Transverse colon (tissue), 4 donors: ENCODE measurements at regions not wholly inside any gene's neighbourhood (a gene's known extent, or its start where the extent isn't known, plus 50 kb on each side); places are given as distances from the start of the nearest gene placed in this dataset.

Experiments used
- DNase-seq: peaks from one replicate; pipeline ENCODE4 v3.0.0-alpha.2; 2019
- H3K27ac ChIP-seq, 4 donors: fragments of 200-600 bp; sonication (generic); 2 replicates each; pipeline ENCODE4 v1.5.1; 2016 to 2018; ENCODE audit warnings: inconsistent platforms in 4 of 4
- H3K27me3 ChIP-seq: fragments of 200-600 bp; sonication (generic); 2 replicates; pipeline ENCODE4 v1.5.1; 2017; ENCODE audit warnings: inconsistent platforms
- H3K36me3 ChIP-seq, 4 donors: fragments of 200-600 bp; sonication (generic); 2 replicates each; pipeline ENCODE4 v1.5.1; 2017 to 2019; ENCODE audit warnings: inconsistent platforms in 4 of 4
- H3K4me1 ChIP-seq, 4 donors: fragments of 200-600 bp; sonication (generic); 2 replicates each; pipeline ENCODE4 v1.5.1; 2017 to 2020; ENCODE audit warnings: inconsistent platforms in 4 of 4
- H3K4me3 ChIP-seq, 4 donors: fragments of 200-600 bp; sonication (generic); 1 replicate in 1 of 4; 2 replicates in 3 of 4; pipeline versions ENCODE4 v1.5.1 to v1.6.1; 2017 to 2019; ENCODE audit warnings: inconsistent platforms in 4 of 4
- H3K9me3 ChIP-seq, 2 donors: fragments of 200-600 bp; sonication (generic); 2 replicates each; pipeline ENCODE4 v1.5.1; 2017 to 2019; ENCODE audit warnings: inconsistent platforms in 2 of 2
- CTCF ChIP-seq, 5 experiments: fragments of 200-600 bp in 3 of 5; fragments of 450-650 bp in 2 of 5; sonication (generic) in 3 of 5; IDR thresholded peaks; 1 replicate in 2 of 5; 2 replicates in 3 of 5; pipeline ENCODE4 v1.5.1; 2016 to 2017; ENCODE audit warnings: antibody characterized with exemption in 5 of 5, inconsistent platforms in 3 of 5, mild to moderate bottlenecking in 2 of 5, moderate library complexity in 1 of 5
- EP300 ChIP-seq: sonication (generic); formaldehyde crosslinking; IDR thresholded peaks from one replicate; pipeline ENCODE4 v1.6.1; 2017; ENCODE audit warnings: antibody characterized with exemption, low read depth
- POLR2A ChIP-seq: fragments of 450-650 bp; IDR thresholded peaks from one replicate; pipeline ENCODE4 v1.6.1; 2016; ENCODE audit warnings: antibody characterized with exemption, mild to moderate bottlenecking, moderate library complexity
- POLR2AphosphoS5 ChIP-seq, 3 donors: sonication (generic); formaldehyde crosslinking; IDR thresholded peaks; one replicate each; pipeline ENCODE4 v1.6.1; 2016; ENCODE audit warnings: antibody characterized with exemption in 3 of 3
- WGBS, 2 donors: methylation state at CpG; one replicate each; pipeline ENCODE4 v1.1.5; 2018; ENCODE audit warnings: low coverage in 1 of 2; 5-methylcytosine and 5-hydroxymethylcytosine counted together
- in situ Hi-C, 4 donors: fragments of 200-750 bp; cut with MboI; loops; one replicate each; pipeline versions ENCODE4 v1.15.0 to v1.15.1; 2017; ENCODE audit warnings: low sequenced_read_pairs in 3 of 4, low pct_ligation_motif_present in 1 of 4, low pct_unique_long_range_greater_than_20kb in 1 of 4
- intact Hi-C: fragments of 100-400 bp; cut with DNase I; formaldehyde crosslinking; loops from one replicate; pipeline ENCODE4 v1.15.1; 2023; ENCODE audit warnings: low total_unique reads

- H3K4me3 ChIP-seq = no peak overlapping the region
- no peaks in the 10 kb centered on the region for H3K4me1 ChIP-seq
- TF ChIP-seq POLR2A = no peak
- TF ChIP-seq CTCF (IDR thresholded peaks at IDR 0.05) = no peak
- no peak for TF ChIP-seq POLR2AphosphoS5 (IDR thresholded peaks at IDR 0.05)
- no peak for TF ChIP-seq EP300
- in situ Hi-C loops (loop anchor here in 3 of 4 donors (10.0 to 25.0 kb wide), 3 partner anchors 478 to 976 kb away; partner anchors contain the start of gene SKAP2 (in 1 of the 3)), intact Hi-C loops (loop anchor here (5.0 kb wide), 1 partner anchor 781 kb away; no protein-coding TSS in a partner anchor)
- H3K27ac ChIP-seq = no peak overlapping the region
- WGBS, 2 donors = 74 to 80% methylated on average over 3 to 6 of the region's 6 CpGs
- peaks cover 51% of the 10 kb centered on the region for H3K27me3 ChIP-seq
- H3K36me3 ChIP-seq = no peaks in the 10 kb centered on the region
- H3K9me3 ChIP-seq = no peaks in the 10 kb centered on the region
- DNase-seq = no peak
These were observed 265.4 kb upstream of the NFE2L3 start for GRCh38 chr7:25886387-25887240.

GRCh38 chr7:25887266-25887665 is 264.7 kb upstream of the NFE2L3 start:
- TF ChIP-seq CTCF (IDR thresholded peaks at IDR 0.05) = no peak
- Histone ChIP-seq H3K4me3 (no peak overlapping the region), H3K27me3 (peaks cover 44% of the 10 kb centered on the region), H3K4me1 (no peaks in the 10 kb centered on the region), H3K36me3 (no peaks in the 10 kb centered on the region), H3K27ac (no peak overlapping the region), H3K9me3 (no peaks in the 10 kb centered on the region)
- no peak for DNase-seq
- intact Hi-C loops (loop anchor here (5.0 kb wide), 1 partner anchor 780 kb away; no protein-coding TSS in a partner anchor), in situ Hi-C loops (loop anchor here in 3 of 4 donors (10.0 to 25.0 kb wide), 3 partner anchors 478 to 975 kb away; partner anchors contain the start of gene SKAP2 (in 1 of the 3))
- WGBS, 2 donors = 63 to 100% methylated on average over 2 to 3 of the region's 3 CpGs

- peaks cover 38% of the 10 kb centered on the region for H3K27me3 ChIP-seq
- 93 to 98% methylated on average over 2 of the region's 2 CpGs for WGBS, 2 donors
- DNase-seq = no peak
- no peak for TF ChIP-seq POLR2AphosphoS5 (IDR thresholded peaks at IDR 0.05)
- no peak for TF ChIP-seq CTCF (IDR thresholded peaks at IDR 0.05)
- no peak for TF ChIP-seq EP300
- no peak for TF ChIP-seq POLR2A
- no peak overlapping the region for H3K27ac ChIP-seq
- intact Hi-C loops = loop anchor here (5.0 kb wide), 1 partner anchor 779 kb away; no protein-coding TSS in a partner anchor
- in situ Hi-C loops = loop anchor here in 3 of 4 donors (10.0 to 25.0 kb wide), 3 partner anchors 477 to 974 kb away; partner anchors contain the start of gene SKAP2 (in 1 of the 3)
- H3K4me3 ChIP-seq = no peak overlapping the region
- H3K9me3 ChIP-seq = no peaks in the 10 kb centered on the region
- H3K36me3 ChIP-seq = no peaks in the 10 kb centered on the region
- H3K4me1 ChIP-seq = no peaks in the 10 kb centered on the region
These were observed 264.0 kb upstream of the NFE2L3 start for GRCh38 chr7:25887795-25888559.

- TF ChIP-seq POLR2AphosphoS5 (IDR thresholded peaks at IDR 0.05) (no peak), POLR2A (no peak), EP300 (no peak), CTCF (IDR thresholded peaks at IDR 0.05) (no peak)
- Histone ChIP-seq H3K27me3 (peaks cover 23% of the 10 kb centered on the region), H3K9me3 (no peaks in the 10 kb centered on the region), H3K36me3 (no peaks in the 10 kb centered on the region), H3K27ac (no peak overlapping the region), H3K4me1 (peaks cover 0 to 1% (median under 1%) of the 10 kb centered on the region in 4 donors), H3K4me3 (no peak overlapping the region)
- in situ Hi-C loops = loop anchor here (5.0 to 25.0 kb wide), 7 partner anchors 168 to 973 kb away; partner anchors contain the start of gene SKAP2 (in 1 of the 4)
- intact Hi-C loops = loop anchor here (5.0 kb wide), 2 partner anchors 173 to 778 kb away; no protein-coding TSS in a partner anchor
- no peak for DNase-seq
- 52 to 57% methylated on average over 6 to 7 of the region's 7 CpGs for WGBS, 2 donors
These were observed 262.2 kb upstream of the NFE2L3 start for GRCh38 chr7:25889765-25890164.
